Activated CD8-positive, alpha-beta T cell treated with anti-CD3 and anti-CD28 coated beads for 36 hours (primary cell): ENCODE measurements at regions not wholly inside any gene's neighbourhood (a gene's known extent, or its start where the extent isn't known, plus 50 kb on each side); places are given as distances from the start of the nearest gene placed in this dataset.

Experiments
- ATAC-seq: fragments of 200-7000 bp; cut with Tn5 transposase; one replicate; pipeline ENCODE4 v1.10.0; 2021; ENCODE audit warnings: mild to moderate bottlenecking, moderate library complexity
- CTCF ChIA-PET: fragments of 350-600 bp; sonication (Branson Sonifier 250); formaldehyde crosslinking; loops from one replicate; lab custom pipeline; 2021; ENCODE audit warnings: antibody characterized with exemption; lab: Charles Lee
- POLR2A ChIA-PET: fragments of 350-600 bp; sonication (Branson Sonifier 250); formaldehyde crosslinking; loops from one replicate; lab custom pipeline; 2021; ENCODE audit warnings: antibody characterized with exemption; lab: Charles Lee
- DNase-seq: peaks from one replicate; pipeline ENCODE4 v3.0.0-alpha.2; 2020
- H3K27ac Mint-ChIP-seq: one replicate; pipeline ENCODE4 v1.8.0; 2021; ENCODE audit warnings: mild to moderate bottlenecking, mixed read lengths
- H3K27me3 Mint-ChIP-seq: one replicate; pipeline ENCODE4 v1.8.0; 2021; ENCODE audit warnings: mixed read lengths
- H3K36me3 Mint-ChIP-seq: one replicate; pipeline ENCODE4 v1.8.0; 2021; ENCODE audit warnings: low read depth, mixed read lengths
- H3K4me1 Mint-ChIP-seq: one replicate; pipeline ENCODE4 v1.8.0; 2021; ENCODE audit warnings: low read depth, mixed read lengths
- H3K4me3 Mint-ChIP-seq: one replicate; pipeline ENCODE4 v1.8.0; 2021; ENCODE audit warnings: mild to moderate bottlenecking, moderate library complexity, mixed read lengths
- H3K9me3 Mint-ChIP-seq: one replicate; pipeline ENCODE4 v1.8.0; 2021; ENCODE audit warnings: mixed read lengths
- intact Hi-C: fragments of 100-400 bp; cut with micrococcal nuclease; formaldehyde crosslinking; loops from one replicate; pipeline ENCODE4 v1.10.0; 2022
- TF ChIP-seq, protein P1 (sequence below): fragments of 200-600 bp; IDR thresholded peaks from one replicate; pipeline ENCODE4 v1.8.0; 2022; ENCODE audit warnings: antibody characterized with exemption, mild to moderate bottlenecking

DNA sequence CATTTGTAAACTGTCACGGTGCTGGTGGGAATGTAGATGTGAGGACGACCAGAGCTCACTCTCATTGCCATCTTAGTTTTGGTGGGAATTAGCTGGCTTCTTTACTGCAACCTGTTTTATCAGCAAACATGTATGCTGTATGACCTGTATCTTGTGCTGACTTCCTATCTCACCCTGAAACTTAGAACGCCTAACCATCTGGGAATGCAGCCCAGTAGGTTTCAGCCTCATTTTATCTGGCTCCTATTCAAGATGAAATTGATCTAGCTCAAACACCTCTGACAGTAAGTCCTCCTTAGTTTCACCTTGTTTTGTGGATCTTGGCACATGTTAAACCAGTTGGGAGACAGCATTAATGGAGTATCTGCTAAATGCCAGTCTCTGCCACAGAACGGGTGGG, 174.6 kb downstream of the HLX start:
- H3K9me3 Mint-ChIP-seq, result peaks cover 4% of the 10 kb centered on the region
- DNase-seq (no peak), ATAC-seq (no peak)
- H3K4me1 Mint-ChIP-seq, result no peaks in the 10 kb centered on the region
- no peak overlapping the region for H3K4me3 Mint-ChIP-seq
- TF ChIP-seq, protein P1, sequence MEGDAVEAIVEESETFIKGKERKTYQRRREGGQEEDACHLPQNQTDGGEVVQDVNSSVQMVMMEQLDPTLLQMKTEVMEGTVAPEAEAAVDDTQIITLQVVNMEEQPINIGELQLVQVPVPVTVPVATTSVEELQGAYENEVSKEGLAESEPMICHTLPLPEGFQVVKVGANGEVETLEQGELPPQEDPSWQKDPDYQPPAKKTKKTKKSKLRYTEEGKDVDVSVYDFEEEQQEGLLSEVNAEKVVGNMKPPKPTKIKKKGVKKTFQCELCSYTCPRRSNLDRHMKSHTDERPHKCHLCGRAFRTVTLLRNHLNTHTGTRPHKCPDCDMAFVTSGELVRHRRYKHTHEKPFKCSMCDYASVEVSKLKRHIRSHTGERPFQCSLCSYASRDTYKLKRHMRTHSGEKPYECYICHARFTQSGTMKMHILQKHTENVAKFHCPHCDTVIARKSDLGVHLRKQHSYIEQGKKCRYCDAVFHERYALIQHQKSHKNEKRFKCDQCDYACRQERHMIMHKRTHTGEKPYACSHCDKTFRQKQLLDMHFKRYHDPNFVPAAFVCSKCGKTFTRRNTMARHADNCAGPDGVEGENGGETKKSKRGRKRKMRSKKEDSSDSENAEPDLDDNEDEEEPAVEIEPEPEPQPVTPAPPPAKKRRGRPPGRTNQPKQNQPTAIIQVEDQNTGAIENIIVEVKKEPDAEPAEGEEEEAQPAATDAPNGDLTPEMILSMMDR, result no peak
- CTCF ChIA-PET, result no interaction called here
- no peaks in the 10 kb centered on the region for H3K27me3 Mint-ChIP-seq
- no peaks in the 10 kb centered on the region for H3K36me3 Mint-ChIP-seq
- H3K27ac Mint-ChIP-seq, result no peak overlapping the region
- intact Hi-C loops, result no loop called here
- POLR2A ChIA-PET, result interaction anchor here (0.6 kb wide), 1 partner anchor 378 kb away, joined by 3 read pairs; no protein-coding TSS in a partner anchor

DNA sequence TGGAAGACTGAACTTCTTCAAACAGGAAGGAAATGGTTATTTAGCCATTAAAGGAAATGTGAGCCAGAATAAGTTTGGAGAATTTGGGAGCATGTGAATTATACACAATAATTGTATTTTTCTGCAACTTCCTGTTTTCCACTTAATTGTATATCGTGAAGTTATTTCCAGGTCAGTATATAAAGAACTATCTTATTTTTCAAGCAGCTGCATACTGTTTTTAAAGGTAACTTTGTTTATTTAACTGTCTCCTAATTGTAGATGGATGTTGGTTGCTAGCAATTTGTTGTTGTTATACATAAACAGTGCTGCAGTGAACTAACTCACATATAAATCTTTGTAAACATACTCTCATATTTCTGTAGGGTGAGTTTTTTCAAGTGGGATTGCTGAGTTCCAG, 180.3 kb downstream of the HLX start:
- Mint-ChIP-seq H3K27ac (no peak overlapping the region), H3K4me3 (no peak overlapping the region), H3K9me3 (no peaks in the 10 kb centered on the region), H3K4me1 (no peaks in the 10 kb centered on the region), H3K36me3 (no peaks in the 10 kb centered on the region), H3K27me3 (peaks cover 3% of the 10 kb centered on the region)
- ATAC-seq, result no peak
- ChIA-PET POLR2A (no interaction called here), CTCF (interaction anchor here (1.0 kb wide), 1 partner anchor 10 kb away, joined by 3 read pairs; no protein-coding TSS in a partner anchor)
- TF ChIP-seq, protein P1, result no peak
- intact Hi-C loops, result no loop called here
- no peak for DNase-seq

DNA sequence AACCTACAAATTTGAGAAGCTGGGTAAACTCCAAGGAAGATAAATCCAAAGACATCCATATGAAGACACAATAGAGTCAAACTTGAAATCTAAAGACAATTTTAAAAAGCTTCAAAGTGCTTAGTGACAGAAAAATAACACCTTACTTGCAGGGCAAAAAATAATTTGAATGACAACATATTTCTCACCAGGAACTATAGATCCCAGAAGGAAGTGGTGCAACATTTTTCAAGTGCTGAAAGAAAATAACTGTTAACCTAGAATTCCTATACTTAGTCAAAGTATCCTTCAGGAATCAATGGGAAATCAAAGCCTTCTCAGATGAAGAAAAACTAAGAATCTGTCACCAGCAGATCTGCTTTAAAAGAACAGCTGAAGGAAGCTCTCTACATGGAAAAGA, 184.4 kb downstream of the HLX start:
- Mint-ChIP-seq H3K27me3 (peaks cover 8% of the 10 kb centered on the region), H3K4me3 (no peak overlapping the region), H3K36me3 (no peaks in the 10 kb centered on the region), H3K27ac (no peak overlapping the region), H3K4me1 (peaks cover 1% of the 10 kb centered on the region), H3K9me3 (no peaks in the 10 kb centered on the region)
- TF ChIP-seq, protein P1, result no peak
- ChIA-PET POLR2A (no interaction called here), CTCF (no interaction called here)
- intact Hi-C loops, result loop anchor here (10.0 kb wide), 1 partner anchor 61 kb away; no protein-coding TSS in a partner anchor
- DNase-seq, result no peak
- ATAC-seq, result no peak

DNA sequence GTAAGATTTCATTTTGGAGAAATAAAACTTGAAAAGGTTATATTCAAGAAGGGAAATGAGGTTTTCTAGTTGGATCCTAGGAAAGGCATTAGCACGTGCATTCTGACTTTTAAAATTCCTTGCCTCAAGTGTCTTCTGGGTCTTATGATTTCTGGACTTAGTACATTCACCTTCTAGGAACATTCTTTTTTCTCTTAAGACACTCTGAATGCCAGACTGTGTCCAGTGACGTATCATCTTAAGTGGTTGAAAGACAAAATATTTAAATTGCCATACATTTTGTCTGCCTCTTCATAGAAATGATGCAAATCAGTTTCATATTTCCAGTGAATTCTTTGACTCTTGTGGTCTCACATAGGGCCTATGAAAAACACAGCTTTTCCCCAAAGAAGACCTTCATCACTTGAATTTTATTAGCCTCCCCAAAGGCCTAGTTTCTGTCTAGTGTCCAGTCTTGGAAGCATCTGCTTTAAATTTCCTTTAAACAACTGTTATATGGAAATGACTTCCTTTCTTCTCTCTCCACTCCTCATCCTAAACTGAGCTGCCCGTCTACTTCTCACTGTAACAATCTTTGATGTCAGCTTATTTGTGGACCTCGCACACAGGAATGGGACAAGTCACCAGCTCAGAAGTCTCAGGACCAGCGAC, 187.2 kb downstream of the HLX start:
- intact Hi-C loops, result loop anchor here (10.0 kb wide), 1 partner anchor 58 kb away; no protein-coding TSS in a partner anchor
- POLR2A ChIA-PET, result no interaction called here
- Mint-ChIP-seq H3K4me3 (no peak overlapping the region), H3K27ac (no peak overlapping the region), H3K36me3 (no peaks in the 10 kb centered on the region), H3K9me3 (no peaks in the 10 kb centered on the region), H3K4me1 (peaks cover 4% of the 10 kb centered on the region), H3K27me3 (peaks cover 11% of the 10 kb centered on the region)
- CTCF ChIA-PET, result no interaction called here
- ATAC-seq (no peak), DNase-seq (no peak)
- TF ChIP-seq, protein P1, result no peak

DNA sequence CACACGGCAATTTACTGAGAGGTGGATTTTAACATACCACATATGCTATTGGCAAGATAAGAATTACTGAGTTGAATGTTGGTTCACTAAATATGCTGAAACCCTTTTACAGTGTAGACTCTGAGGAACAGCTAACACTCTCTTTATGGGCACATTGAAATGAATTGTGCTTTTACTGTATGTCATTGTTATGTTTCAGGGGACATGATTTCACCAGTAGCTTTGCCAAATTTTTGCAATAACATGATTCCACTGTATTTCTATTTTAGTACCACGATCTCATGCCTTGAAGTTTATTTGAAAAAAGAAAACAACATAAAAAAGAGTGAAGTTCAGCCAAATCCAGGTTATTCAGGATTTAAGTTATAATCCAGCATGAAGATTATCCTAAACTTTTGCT, 188.5 kb downstream of the HLX start:
- TF ChIP-seq, protein P1, result no peak
- ChIA-PET CTCF (no interaction called here), POLR2A (no interaction called here)
- Mint-ChIP-seq H3K4me1 (peaks cover 4% of the 10 kb centered on the region), H3K4me3 (no peak overlapping the region), H3K9me3 (no peaks in the 10 kb centered on the region), H3K36me3 (no peaks in the 10 kb centered on the region), H3K27me3 (peaks cover 8% of the 10 kb centered on the region), H3K27ac (no peak overlapping the region)
- DNase-seq (no peak), ATAC-seq (no peak)
- intact Hi-C loops, result loop anchor here (10.0 kb wide), 1 partner anchor 57 kb away; no protein-coding TSS in a partner anchor
